IMR-90 (cell line): ENCODE measurements at regions not wholly inside any gene's neighbourhood (a gene's known extent, or its start where the extent isn't known, plus 50 kb on each side); places are given as distances from the start of the nearest gene placed in this dataset.

Experiments used
- ATAC-seq: fragments of 200-7000 bp; cut with Tn5 transposase; 2 replicates; pipeline ENCODE4 v1.9.1; 2020; ENCODE audit warnings: low read depth, mild to moderate bottlenecking, moderate library complexity
- BruUV-seq: library from RNA; stranded (reverse); fragments of 400-500 nt; replicated peaks from 2 replicates; lab custom pipeline; 2021; lab: Mats Ljungman, UMichigan
- CTCF ChIA-PET: fragments of 300-600 bp; formaldehyde crosslinking; extraction: SDS; loops from one replicate; lab custom pipeline; 2021; ENCODE audit warnings: antibody characterized with exemption; lab: Yijun Ruan, JAX
- POLR2A ChIA-PET: fragments of 300-600 bp; sonication (Branson Sonifier 250); formaldehyde crosslinking; loops from one replicate; lab custom pipeline; 2022; ENCODE audit warnings: antibody characterized with exemption; ENCODE audit not compliant: unreplicated experiment; lab: Charles Lee
- DNase-seq: peaks from one replicate; pipeline ENCODE4 v3.0.0; 2013
- H2AFZ ChIP-seq: replicated peaks from 2 replicates; pipeline ENCODE3; 2013; ENCODE audit warnings: low read length, mild to moderate bottlenecking; ENCODE audit not compliant: poor library complexity
- H2AK5ac ChIP-seq: 2 replicates; pipeline ENCODE4 v1.6.1; 2013; ENCODE audit warnings: low read depth, low read length, inconsistent platforms
- H2AK9ac ChIP-seq: replicated peaks from 2 replicates; pipeline ENCODE3; 2013; ENCODE audit warnings: mild to moderate bottlenecking, low read depth, low read length, moderate library complexity; ENCODE audit not compliant: poor library complexity
- H2BK120ac ChIP-seq: 2 replicates; pipeline ENCODE4 v1.6.1; 2013; ENCODE audit warnings: low read depth, low read length, inconsistent platforms
- H2BK15ac ChIP-seq: 3 replicates; pipeline ENCODE4 v1.6.1; 2013; ENCODE audit warnings: low read depth, low read length, inconsistent platforms
- H2BK20ac ChIP-seq: 2 replicates; pipeline ENCODE4 v1.6.1; 2013; ENCODE audit warnings: low read depth, mild to moderate bottlenecking, inconsistent platforms, low read length, moderate library complexity
- H2BK5ac ChIP-seq: 2 replicates; pipeline ENCODE4 v1.6.1; 2013; ENCODE audit warnings: mild to moderate bottlenecking, low read depth, low read length, inconsistent platforms; ENCODE audit not compliant: poor library complexity, severe bottlenecking
- H3K14ac ChIP-seq: replicated peaks from 2 replicates; pipeline ENCODE4 v1.6.1; 2013; ENCODE audit warnings: low read depth, low read length, inconsistent platforms
- H3K18ac ChIP-seq: 2 replicates; pipeline ENCODE4 v1.6.1; 2013; ENCODE audit warnings: low read depth, low read length, control low read depth
- H3K23ac ChIP-seq: 2 replicates; pipeline ENCODE4 v1.6.1; 2013; ENCODE audit warnings: low read depth, low read length, inconsistent platforms
- H3K27ac ChIP-seq: 2 replicates; pipeline ENCODE4 v1.5.1; 2013; ENCODE audit warnings: mild to moderate bottlenecking, control low read depth, low read length; ENCODE audit not compliant: insufficient read depth
- H3K27me3 ChIP-seq: 2 replicates; pipeline ENCODE4 v1.6.1; 2013; ENCODE audit warnings: low read length; ENCODE audit not compliant: control insufficient read depth, insufficient read depth
- H3K36me3 ChIP-seq: 2 replicates; pipeline ENCODE4 v1.6.1; 2013; ENCODE audit warnings: low read length, mixed read lengths; ENCODE audit not compliant: control insufficient read depth, insufficient read depth
- H3K4ac ChIP-seq: 2 replicates; pipeline ENCODE4 v1.6.1; 2013; ENCODE audit warnings: low read depth, low read length, inconsistent platforms
- H3K4me1 ChIP-seq: 2 replicates; pipeline ENCODE4 v1.6.1; 2013; ENCODE audit warnings: low read length, mixed read lengths; ENCODE audit not compliant: control insufficient read depth, insufficient read depth
- H3K4me2 ChIP-seq: 2 replicates; pipeline ENCODE4 v1.6.1; 2013; ENCODE audit warnings: low read depth, mild to moderate bottlenecking, control low read depth, low read length, moderate library complexity
- H3K4me3 ChIP-seq: 2 replicates; pipeline ENCODE4 v1.5.1; 2013; ENCODE audit warnings: low read depth, mild to moderate bottlenecking, control low read depth, low read length, moderate library complexity; ENCODE audit not compliant: insufficient read depth
- H3K56ac ChIP-seq: 2 replicates; pipeline ENCODE4 v1.6.1; 2013; ENCODE audit warnings: low read length, inconsistent platforms; ENCODE audit not compliant: insufficient read depth; ENCODE audit errors: extremely low read depth
- H3K79me1 ChIP-seq, 2 experiments: 2 replicates each; pipeline ENCODE4 v1.6.1; 2013; ENCODE audit warnings: low read length in 2 of 2, inconsistent platforms in 1 of 2, low read depth in 1 of 2
- H3K9ac ChIP-seq: 2 replicates; pipeline ENCODE4 v1.6.1; 2013; ENCODE audit warnings: low read depth, low read length, control low read depth
- H3K9me1 ChIP-seq: 2 replicates; pipeline ENCODE4 v1.6.1; 2013; ENCODE audit warnings: low read length, inconsistent platforms; ENCODE audit not compliant: insufficient read depth
- H3K9me3 ChIP-seq: 2 replicates; pipeline ENCODE4 v1.6.1; 2013; ENCODE audit warnings: low read length; ENCODE audit not compliant: control insufficient read depth, insufficient read depth
- H4K20me1 ChIP-seq: 2 replicates; pipeline ENCODE4 v1.6.1; 2013; ENCODE audit warnings: low read length, inconsistent platforms; ENCODE audit not compliant: insufficient read depth
- H4K5ac ChIP-seq: 2 replicates; pipeline ENCODE4 v1.6.1; 2013; ENCODE audit warnings: mild to moderate bottlenecking, low read depth, low read length, control low read depth
- H4K8ac ChIP-seq, 2 experiments: 2 replicates each; pipeline ENCODE4 v1.6.1; 2013; ENCODE audit warnings: low read depth in 2 of 2, low read length in 2 of 2, control low read depth in 1 of 2, inconsistent platforms in 1 of 2
- H4K91ac ChIP-seq: 2 replicates; pipeline ENCODE4 v1.6.1; 2013; ENCODE audit warnings: low read depth, low read length, inconsistent platforms; ENCODE audit not compliant: insufficient read depth
- CEBPB ChIP-seq: IDR thresholded peaks from 2 replicates; pipeline ENCODE4 v1.6.1; 2012; ENCODE audit warnings: low read depth, low read length, improper control_type of control experiment
- CHD1 ChIP-seq: IDR thresholded peaks from 2 replicates; pipeline ENCODE4 v1.6.1; 2012; ENCODE audit warnings: low read depth, low read length, improper control_type of control experiment
- CTCF ChIP-seq: conservative IDR thresholded peaks from 2 replicates; pipeline ENCODE4 v1.5.1; 2012; ENCODE audit warnings: mild to moderate bottlenecking, low read depth, low read length, improper control_type of control experiment
- ELK1 ChIP-seq: fragments of 150-350 bp; IDR thresholded peaks from 2 replicates; pipeline ENCODE4 v1.6.1; 2016; ENCODE audit warnings: low read depth, mild to moderate bottlenecking, low read length, moderate library complexity, borderline replicate concordance
- FOS ChIP-seq: fragments of 150-350 bp; IDR thresholded peaks from 2 replicates; pipeline ENCODE4 v1.6.1; 2016; ENCODE audit warnings: low read depth, low read length
- MAFK ChIP-seq: IDR thresholded peaks from 2 replicates; pipeline ENCODE4 v1.6.1; 2012; ENCODE audit warnings: low read depth, low read length, improper control_type of control experiment
- NFE2L2 ChIP-seq: fragments of 150-350 bp; IDR thresholded peaks from 2 replicates; pipeline ENCODE4 v1.6.1; 2016; ENCODE audit warnings: low read depth, mild to moderate bottlenecking, low read length
- POLR2A ChIP-seq: IDR thresholded peaks from 2 replicates; pipeline ENCODE4 v1.6.1; 2012; ENCODE audit warnings: mild to moderate bottlenecking, low read depth, low read length
- RAD21 ChIP-seq: IDR thresholded peaks from 2 replicates; pipeline ENCODE4 v1.6.1; 2012; ENCODE audit warnings: low read length, improper control_type of control experiment
- RCOR1 ChIP-seq: IDR thresholded peaks from 2 replicates; pipeline ENCODE4 v1.6.1; 2012; ENCODE audit warnings: mild to moderate bottlenecking, low read length, improper control_type of control experiment; ENCODE audit not compliant: insufficient replicate concordance
- SMC3 ChIP-seq: fragments of 150-350 bp; IDR thresholded peaks from 2 replicates; pipeline ENCODE4 v1.6.1; 2016; ENCODE audit warnings: low read depth, mild to moderate bottlenecking, antibody characterized with exemption, low read length, moderate library complexity
- WGBS, 2 experiments: methylation state at CpG; one replicate each; pipeline versions ENCODE4 v1.1.5 to v1.1.7; 2013; ENCODE audit warnings: missing lambda C conversion rate in 2 of 2; ENCODE audit not compliant: insufficient read length in 1 of 2; ENCODE audit errors: extremely low coverage in 2 of 2; 5-methylcytosine and 5-hydroxymethylcytosine counted together
- dilution Hi-C: fragments of 300-500 bp; cut with HindIII; formaldehyde crosslinking; loops from one replicate; pipeline ENCODE4 v1.14.3; 2018; ENCODE audit warnings: low sequenced_read_pairs; ENCODE audit not compliant: unreplicated experiment
- in situ Hi-C: fragments of 300-500 bp; cut with MboI; formaldehyde crosslinking; loops from 3 replicates; pipeline ENCODE4 v1.14.3; 2019; ENCODE audit warnings: low sequenced_read_pairs, inconsistent platforms, mixed read lengths
- intact Hi-C: fragments of 100-400 bp; cut with micrococcal nuclease; formaldehyde crosslinking; loops from 2 replicates; pipeline ENCODE4 v1.10.0; 2022

GRCh38 chr9:89922099-89922498 is 317.3 kb downstream of the GADD45G start:
- H3K4me2 ChIP-seq: no peak overlapping the region
- no CpG with 5 or more reads among the region's 7 CpGs for WGBS, 2 experiments

More at GRCh38 chr9:89922099-89922498, 317.3 kb downstream of the GADD45G start:
- no peak overlapping the region for H3K4me3 ChIP-seq
- H3K18ac ChIP-seq: no peak overlapping the region
- H3K56ac ChIP-seq: no peak overlapping the region
- H2AFZ ChIP-seq: no peak overlapping the region
- no peak overlapping the region for H3K27ac ChIP-seq
- H3K79me1 ChIP-seq: no peaks in the 10 kb centered on the region
- no peak overlapping the region for H4K5ac ChIP-seq
- no peak overlapping the region for H3K23ac ChIP-seq
- no peak overlapping the region for H4K91ac ChIP-seq
- no peak for TF ChIP-seq RCOR1
- no peak for TF ChIP-seq SMC3
- no peak for TF ChIP-seq NFE2L2
- no peak for TF ChIP-seq ELK1
- TF ChIP-seq FOS: no peak
- no peak for TF ChIP-seq RAD21
- no peak for TF ChIP-seq CTCF
- no peak for TF ChIP-seq CEBPB
- no peak for TF ChIP-seq CHD1
- no peak for TF ChIP-seq MAFK
- no peak for TF ChIP-seq POLR2A
- H3K4ac ChIP-seq: no peak overlapping the region
- dilution Hi-C loops: no loop called here
- no peak for ATAC-seq
- no peak overlapping the region for H4K8ac ChIP-seq
- H2BK120ac ChIP-seq: no peak overlapping the region
- no peak overlapping the region for H3K9ac ChIP-seq
- no peaks in the 10 kb centered on the region for H3K4me1 ChIP-seq
- no peak overlapping the region for H2BK15ac ChIP-seq
- no TSS peak for BruUV-seq
- no peaks in the 10 kb centered on the region for H4K20me1 ChIP-seq
- CTCF ChIA-PET: no interaction called here
- no peak for DNase-seq
- intact Hi-C loops: no loop called here
- H2AK9ac ChIP-seq: no peak overlapping the region
- in situ Hi-C loops: no loop called here
- H3K9me1 ChIP-seq: peaks cover 3% of the 10 kb centered on the region; the same call in 1 of the 2 replicates
- no peak overlapping the region for H3K14ac ChIP-seq
- H3K36me3 ChIP-seq: no peaks in the 10 kb centered on the region
- no peak overlapping the region for H2BK20ac ChIP-seq
- H2AK5ac ChIP-seq: no peak overlapping the region
- H3K9me3 ChIP-seq: no peaks in the 10 kb centered on the region
- H3K27me3 ChIP-seq: peaks cover 4% of the 10 kb centered on the region; the same call in 1 of the 2 replicates
- H2BK5ac ChIP-seq: no peak overlapping the region
- POLR2A ChIA-PET: no interaction called here
